Suprapubic skin (tissue), 3 donors: ENCODE measurements at regions not wholly inside any gene's neighbourhood (a gene's known extent, or its start where the extent isn't known, plus 50 kb on each side); places are given as distances from the start of the nearest gene placed in this dataset.

Source experiments
- EP300 ChIP-seq: sonication (generic); formaldehyde crosslinking; IDR thresholded peaks from one replicate; pipeline ENCODE4 v1.6.1; 2017; ENCODE audit warnings: antibody characterized with exemption
- POLR2A ChIP-seq, 2 donors: fragments of 450-650 bp; IDR thresholded peaks; one replicate each; pipeline ENCODE4 v1.6.1; 2017; ENCODE audit warnings: antibody characterized with exemption in 2 of 2, mild to moderate bottlenecking in 2 of 2, moderate library complexity in 2 of 2
- TF ChIP-seq, protein P1 (sequence below), 2 donors: fragments of 200-600 bp in 1 of 2; fragments of 450-650 bp in 1 of 2; sonication (generic) in 1 of 2; IDR thresholded peaks; one replicate each; pipeline ENCODE4 v1.5.1; 2016 to 2019; ENCODE audit warnings: antibody characterized with exemption in 2 of 2, mild to moderate bottlenecking in 1 of 2, moderate library complexity in 1 of 2

DNA sequence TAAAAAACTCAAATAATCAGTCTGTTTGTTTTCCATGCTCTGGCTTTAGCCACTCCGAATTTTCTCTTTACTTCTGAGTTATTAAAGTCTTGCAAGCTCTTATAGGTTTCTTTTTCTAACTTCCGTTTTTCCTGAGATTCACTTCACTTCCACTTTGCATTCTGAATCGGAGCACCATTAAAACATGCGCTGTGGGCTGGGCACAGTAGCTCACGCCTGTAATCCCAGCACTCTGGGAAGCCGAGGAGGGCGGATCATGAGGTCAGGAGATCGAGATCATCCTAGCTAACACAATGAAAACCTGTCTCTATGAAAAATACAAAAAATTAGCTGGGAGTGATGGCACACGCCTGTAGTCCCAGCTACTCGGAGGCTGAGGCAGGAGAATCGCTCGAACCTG, 357.9 kb downstream of the SLITRK6 start:
- TF ChIP-seq, protein P1, sequence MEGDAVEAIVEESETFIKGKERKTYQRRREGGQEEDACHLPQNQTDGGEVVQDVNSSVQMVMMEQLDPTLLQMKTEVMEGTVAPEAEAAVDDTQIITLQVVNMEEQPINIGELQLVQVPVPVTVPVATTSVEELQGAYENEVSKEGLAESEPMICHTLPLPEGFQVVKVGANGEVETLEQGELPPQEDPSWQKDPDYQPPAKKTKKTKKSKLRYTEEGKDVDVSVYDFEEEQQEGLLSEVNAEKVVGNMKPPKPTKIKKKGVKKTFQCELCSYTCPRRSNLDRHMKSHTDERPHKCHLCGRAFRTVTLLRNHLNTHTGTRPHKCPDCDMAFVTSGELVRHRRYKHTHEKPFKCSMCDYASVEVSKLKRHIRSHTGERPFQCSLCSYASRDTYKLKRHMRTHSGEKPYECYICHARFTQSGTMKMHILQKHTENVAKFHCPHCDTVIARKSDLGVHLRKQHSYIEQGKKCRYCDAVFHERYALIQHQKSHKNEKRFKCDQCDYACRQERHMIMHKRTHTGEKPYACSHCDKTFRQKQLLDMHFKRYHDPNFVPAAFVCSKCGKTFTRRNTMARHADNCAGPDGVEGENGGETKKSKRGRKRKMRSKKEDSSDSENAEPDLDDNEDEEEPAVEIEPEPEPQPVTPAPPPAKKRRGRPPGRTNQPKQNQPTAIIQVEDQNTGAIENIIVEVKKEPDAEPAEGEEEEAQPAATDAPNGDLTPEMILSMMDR (IDR thresholded peaks at IDR 0.05): no peak
- TF ChIP-seq POLR2A (IDR thresholded peaks at IDR 0.05): no peak
- no peak for TF ChIP-seq EP300
